NCI-H345 (cell line): ENCODE measurements at regions not wholly inside any gene's neighbourhood (a gene's known extent, or its start where the extent isn't known, plus 50 kb on each side); places are given as distances from the start of the nearest gene placed in this dataset.
"Not testable (repeated sequence)": the region's sequence is repeated elsewhere in the genome, so short reads cannot be mapped to it uniquely, and the experiment has no call there.

Experiments
- DNase-seq: peaks from one replicate; lab custom pipeline; 2025; lab: John Stamatoyannopoulos, UW

DNA sequence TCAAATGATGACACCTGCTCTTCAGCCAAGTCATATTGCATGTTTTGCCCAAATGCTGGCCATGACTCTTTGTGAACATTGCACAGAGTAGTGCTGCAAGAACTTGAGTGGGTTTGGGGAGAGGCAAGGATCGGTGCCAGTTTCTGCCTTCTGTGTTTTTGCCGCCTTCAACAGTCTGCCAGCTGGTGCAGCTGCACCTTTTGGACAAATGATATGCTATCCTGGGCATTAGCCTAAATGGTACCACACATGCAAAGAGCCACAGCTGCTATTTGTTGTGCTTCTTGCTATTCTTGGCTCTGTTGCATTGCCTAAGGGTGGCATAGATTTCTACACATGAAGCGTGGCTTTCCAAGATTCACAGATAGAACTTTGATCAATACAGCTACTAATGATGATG lies 189.0 kb upstream of the CCN2 start:
- no peak for DNase-seq

DNA sequence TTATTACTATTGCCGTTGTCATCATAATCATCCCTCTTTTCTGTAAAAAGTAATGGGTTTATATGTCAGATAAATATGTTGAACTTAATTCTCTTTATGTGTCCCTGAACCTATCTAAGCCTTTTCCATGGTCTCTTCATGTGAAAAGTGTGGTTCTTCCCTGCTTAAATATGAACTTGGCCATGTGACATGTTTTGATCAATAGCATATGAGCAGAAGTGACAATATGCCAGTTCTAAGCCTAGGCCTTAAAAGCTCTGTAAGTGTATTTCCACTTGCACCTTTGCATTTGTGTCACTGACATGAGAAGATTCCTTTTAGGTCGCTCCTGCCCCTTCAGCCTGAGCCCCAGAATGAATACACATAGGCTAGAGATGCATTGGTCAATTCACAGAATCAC lies 188.4 kb upstream of the CCN2 start:
- DNase-seq: no peak

DNA sequence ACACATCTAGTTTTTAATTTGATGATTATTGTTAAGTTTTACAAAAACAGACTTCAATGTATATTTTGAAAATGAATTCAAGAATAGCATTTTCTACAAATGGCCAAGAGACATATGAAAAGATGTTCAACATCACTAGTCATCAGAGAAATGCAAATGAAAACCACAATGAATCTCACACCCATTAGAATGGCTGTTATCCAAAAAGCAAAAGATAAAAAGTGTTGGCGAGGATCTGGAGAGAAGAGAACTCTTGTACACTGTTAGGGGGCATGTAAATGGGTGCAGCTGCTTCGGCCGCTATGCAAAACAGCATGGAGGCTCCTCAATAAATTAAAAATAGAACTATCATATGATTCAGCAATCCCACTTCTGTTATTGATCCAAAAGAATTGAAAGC lies 185.8 kb upstream of the CCN2 start:
- no peak for DNase-seq

DNA sequence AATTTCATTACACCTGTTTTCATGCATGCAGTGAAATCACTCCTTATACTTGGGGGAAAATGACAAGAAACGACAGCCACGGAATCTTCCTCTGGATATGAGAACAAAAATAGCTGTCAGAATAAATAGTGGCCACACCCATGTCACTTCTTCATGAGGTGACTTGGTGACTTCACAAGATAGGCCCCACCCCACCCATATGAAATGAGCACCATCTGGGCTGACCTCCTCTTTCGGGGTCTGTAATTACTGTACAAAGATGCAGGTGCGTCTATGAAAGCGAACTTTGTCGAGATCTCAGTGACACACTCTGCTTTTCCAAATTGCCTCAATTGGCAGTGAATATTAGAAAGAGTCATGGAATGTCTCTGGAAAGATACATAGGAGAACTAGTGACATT lies 184.2 kb upstream of the CCN2 start:
- DNase-seq: no peak

GRCh38 chr6:132133736-132134445 lies 182.7 kb upstream of the CCN2 start:
- no peak for DNase-seq

GRCh38 chr6:132132924-132133639 lies 181.9 kb upstream of the CCN2 start:
- no peak for DNase-seq

DNA sequence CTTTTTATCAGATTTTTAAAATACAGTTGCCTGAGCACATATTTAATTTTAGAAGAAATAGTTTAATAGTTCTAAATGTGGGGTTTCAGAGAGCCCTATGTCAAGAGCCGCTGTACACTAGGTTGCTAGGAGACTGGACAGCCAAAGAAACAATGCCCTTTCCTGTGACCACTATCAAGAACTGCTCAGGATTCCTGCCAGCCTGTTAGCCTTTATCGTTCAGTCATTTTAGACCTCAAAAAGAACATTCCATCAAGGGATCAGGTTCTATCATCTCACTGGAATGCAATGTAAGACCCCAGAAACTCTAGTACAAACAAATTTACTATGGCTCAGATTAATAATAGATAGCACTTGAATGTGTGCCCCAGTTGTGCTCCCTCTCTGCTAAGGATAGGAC lies 181.2 kb upstream of the CCN2 start:
- no peak for DNase-seq

- DNase-seq: no peak
Measured at GRCh38 chr6:132131758-132132157, 180.6 kb upstream of the CCN2 start.

DNA sequence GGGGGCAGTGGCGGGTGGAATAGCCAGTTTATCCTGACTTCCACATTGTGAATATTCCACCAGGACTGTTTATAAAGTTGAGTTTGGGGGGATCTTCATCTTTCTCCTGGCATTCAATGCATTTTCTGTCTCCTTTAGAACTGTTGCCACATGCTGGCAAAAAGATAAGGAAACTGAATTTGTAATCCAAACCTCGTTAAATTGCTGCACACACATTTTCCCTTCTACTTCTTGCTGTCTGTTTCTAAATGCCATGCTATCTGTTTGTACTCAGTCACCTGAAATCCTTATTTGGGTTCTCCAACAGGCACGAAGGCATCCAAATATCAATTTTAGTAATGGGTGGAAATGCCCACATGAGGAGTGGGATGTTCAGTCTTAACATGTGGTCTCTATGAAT lies 180.2 kb upstream of the CCN2 start:
- no peak for DNase-seq

- no peak for DNase-seq
Measured at GRCh38 chr6:132130626-132131298, 179.6 kb upstream of the CCN2 start.

GRCh38 chr6:132128424-132128823 lies 177.3 kb upstream of the CCN2 start:
- DNase-seq: no peak

- DNase-seq: no peak
Measured at GRCh38 chr6:132126150-132126549, 175.0 kb upstream of the CCN2 start.

DNA sequence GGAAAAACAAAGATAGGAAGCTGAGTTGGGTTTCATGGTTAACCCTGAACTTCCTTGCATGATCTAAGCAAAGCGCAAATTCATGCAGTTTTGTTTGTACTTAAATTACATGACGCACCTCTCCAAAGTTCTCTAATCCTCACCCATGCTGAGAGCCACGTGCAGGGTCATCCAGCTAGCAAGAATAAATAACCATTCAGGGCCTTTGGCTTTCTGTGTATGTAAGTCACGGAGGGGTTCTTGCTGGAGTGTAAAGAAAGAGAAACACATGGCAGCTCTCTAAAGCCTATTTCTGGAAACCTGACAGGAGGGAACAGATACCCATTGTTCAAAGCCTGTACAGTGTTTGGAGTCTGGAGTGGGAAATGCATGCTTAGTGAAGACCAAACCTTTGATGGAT lies 171.7 kb upstream of the CCN2 start:
- DNase-seq: peak; percentile 5

- no peak for DNase-seq
Measured at GRCh38 chr6:132122176-132122575, 171.0 kb upstream of the CCN2 start.

DNA sequence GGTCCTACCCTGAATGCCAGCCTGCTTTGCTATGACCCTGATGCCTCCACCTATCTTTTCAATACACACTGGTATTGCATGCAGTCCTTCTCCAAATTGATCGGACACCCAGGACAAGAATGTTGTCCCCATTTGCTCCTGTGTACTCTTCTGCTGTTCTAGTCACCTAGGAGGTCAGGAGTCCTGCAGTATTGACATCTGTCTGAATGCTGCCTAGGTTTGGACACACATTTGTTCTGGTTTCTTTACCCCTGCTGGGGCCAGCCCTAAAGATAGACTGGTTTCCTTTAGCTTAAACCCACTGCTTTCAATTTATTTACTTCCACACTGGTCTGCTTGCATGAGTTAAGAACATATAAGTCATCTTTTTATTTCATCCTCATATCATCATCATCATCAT lies 167.0 kb upstream of the CCN2 start:
- no peak for DNase-seq

DNA sequence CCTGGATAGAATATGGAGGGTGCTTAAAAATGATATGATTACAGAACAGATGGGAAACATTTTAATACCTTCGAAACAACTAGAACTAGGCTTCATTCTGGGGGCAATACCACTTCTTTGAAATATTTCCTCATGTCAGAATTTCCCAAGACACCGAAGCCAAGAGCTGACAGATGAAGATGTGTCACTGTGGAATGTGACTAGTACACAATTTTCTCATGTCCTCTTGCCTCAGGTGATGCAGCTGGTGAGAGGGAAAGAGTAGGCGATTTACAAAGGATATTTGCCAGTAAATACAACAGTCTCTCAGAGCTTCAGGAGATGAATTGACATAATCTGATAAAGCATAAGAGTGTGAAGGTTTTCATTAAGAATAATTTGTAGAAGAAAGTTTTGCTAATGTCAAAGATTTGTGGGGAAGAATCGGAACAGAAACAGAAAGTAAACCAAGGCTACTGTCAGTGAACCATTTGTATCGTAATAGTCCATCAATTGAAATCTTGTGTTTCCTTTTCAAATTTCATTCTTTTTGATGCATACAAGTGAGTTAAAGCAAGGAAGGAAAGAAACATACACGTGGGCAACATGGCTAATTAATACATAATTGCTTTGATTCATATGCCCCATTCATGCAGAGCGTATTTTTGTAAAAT lies 164.7 kb upstream of the CCN2 start:
- no peak for DNase-seq

DNA sequence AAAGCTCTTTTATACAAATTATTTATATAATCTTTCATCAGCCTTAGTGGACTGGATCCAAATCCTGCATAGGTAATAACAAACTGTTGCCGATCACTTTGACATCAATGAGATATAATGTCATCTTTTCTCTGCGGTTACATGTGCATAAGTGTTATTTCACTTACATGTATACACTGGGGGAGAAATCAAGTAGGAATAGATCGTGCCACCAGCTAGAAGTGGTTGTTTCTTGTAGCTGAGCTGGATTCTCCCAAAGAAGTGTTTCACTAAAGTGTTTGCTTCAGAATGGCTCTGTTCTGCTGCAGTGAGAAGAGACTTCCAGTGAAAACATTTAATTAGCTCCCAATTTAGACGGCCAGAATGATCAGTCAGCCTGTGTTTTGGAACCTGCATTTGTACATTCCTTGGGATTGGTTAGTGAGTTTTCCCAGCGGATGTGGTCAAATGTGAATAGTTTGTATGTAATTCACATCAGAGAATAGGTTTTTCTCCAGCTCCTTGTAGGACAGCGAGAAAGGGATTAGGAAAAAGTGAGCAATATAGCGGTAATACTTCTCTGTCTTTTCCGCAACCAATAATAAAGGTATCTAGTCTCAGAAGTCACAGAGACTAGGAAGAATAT lies 163.1 kb upstream of the CCN2 start:
- no peak for DNase-seq

- not testable (repeated sequence) for DNase-seq
Measured at GRCh38 chr6:132109752-132110151, 158.6 kb upstream of the CCN2 start.

GRCh38 chr6:132107896-132108295 lies 156.7 kb upstream of the CCN2 start:
- DNase-seq: no peak

DNA sequence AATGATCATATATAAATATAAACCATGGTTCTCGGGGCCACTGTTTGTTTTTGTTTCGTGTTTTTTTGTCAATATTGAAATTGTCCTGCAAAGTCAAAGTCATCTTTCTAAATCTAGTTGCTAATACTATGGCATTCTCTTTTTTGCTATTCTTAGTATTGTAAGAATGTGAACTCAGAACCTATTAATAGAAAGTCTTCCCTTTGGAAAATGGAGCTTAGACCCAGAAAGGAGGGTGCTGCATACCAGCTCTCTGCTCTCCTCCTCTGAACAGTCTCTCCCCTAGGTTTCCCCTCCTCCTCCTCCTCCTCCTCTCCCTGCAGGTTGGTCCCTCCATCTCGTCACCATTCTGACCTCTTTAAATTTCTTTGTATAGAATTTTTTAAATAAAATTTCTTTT lies 150.4 kb upstream of the CCN2 start:
- DNase-seq: no peak

GRCh38 chr6:132100388-132100990 lies 149.3 kb upstream of the CCN2 start:
- no peak for DNase-seq

DNA sequence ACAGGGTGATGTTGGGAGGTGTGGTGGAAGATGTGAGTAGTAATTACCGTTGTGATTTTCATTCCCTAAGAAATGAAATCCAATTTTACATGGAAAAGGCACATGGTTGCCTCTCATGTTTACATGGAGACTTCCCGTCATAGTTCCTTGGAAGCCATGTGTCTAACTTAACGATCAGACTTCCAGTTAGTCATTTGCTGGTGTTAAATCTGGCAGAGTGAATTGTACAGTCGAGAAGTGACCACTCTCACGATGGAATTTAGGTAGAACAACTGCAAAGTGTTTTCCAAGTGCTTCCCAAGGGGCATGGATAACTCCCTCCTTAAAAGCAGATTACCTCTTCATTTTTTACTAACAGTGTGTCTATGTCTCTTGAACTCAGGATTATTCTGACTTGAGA lies 145.8 kb upstream of the CCN2 start:
- DNase-seq: no peak
